Activated CD8-positive, alpha-beta memory T cell treated with anti-CD3 and anti-CD28 coated beads for 48 hours (primary cell): ENCODE measurements at regions not wholly inside any gene's neighbourhood (a gene's known extent, or its start where the extent isn't known, plus 50 kb on each side); places are given as distances from the start of the nearest gene placed in this dataset.
"Not testable (repeated sequence)": the region's sequence is repeated elsewhere in the genome, so short reads cannot be mapped to it uniquely, and the experiment has no call there.

Source experiments
- DNase-seq, 3 experiments: peaks; one replicate each; pipeline ENCODE4 v3.0.0-alpha.2; 2020; ENCODE audit warnings: low read depth in 2 of 3, low spot score in 2 of 3

GRCh38 chr2:143934626-143935481 is 585.1 kb downstream of the ZEB2 start:
- no peak for DNase-seq

GRCh38 chr2:143933946-143934569 is 585.9 kb downstream of the ZEB2 start:
- DNase-seq: no peak

DNA sequence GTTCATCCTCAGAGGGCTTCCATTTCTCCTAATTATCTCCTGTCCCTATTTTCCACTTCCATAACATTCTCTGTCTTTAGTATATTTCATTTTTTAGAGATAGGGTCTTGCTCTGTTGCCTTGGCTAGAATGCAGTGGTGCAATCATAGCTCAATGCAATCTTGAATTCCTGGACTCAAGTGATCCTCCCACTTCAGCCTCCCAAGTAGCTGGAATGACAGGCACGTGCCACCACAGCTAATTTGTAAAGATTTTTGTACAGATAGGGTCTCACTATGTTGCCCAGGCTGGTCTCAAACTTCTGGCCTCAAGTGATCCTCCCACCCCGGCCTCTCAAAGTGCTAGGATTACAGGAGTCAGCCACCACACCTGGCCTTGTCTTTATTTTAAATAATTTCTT is 589.0 kb downstream of the ZEB2 start:
- no peak for DNase-seq

DNA sequence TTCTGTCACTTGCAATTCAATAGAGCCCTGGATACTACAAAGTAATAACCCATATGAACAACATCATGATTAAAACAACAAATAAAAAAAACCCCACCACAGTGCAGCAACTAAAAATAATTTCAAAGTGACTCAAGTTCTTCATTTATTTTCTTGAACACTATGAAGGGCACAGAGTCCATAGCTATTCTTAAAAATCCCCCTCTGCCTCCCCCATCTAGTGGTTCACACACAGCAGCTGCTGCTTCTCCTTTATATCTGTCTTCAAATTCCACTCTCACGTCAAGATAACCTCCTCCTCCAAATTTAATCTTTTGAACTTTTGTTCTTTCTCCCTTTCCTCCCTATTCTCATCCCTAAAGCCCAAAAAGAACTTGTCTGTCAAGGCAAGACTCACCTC is 591.3 kb downstream of the ZEB2 start:
- no peak for DNase-seq

DNA sequence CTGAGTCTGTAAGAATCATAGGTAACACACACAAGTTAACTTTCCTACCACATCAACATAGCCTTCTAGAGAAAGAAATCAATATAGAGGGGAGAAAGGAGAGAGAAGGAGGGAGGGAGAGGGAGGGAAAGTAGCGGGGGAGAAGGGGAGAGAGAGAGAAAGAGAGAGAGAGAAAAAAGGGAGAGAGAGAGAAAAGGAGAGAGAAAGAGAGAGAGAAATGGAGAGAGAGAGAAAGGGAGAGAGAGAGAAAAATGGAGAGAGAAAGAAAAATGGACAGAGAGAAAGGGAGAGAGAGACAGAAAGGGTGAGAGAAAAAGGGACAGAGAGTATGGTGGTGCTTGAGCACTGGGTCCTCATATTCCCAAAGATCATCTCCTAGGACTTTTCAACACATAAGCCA is 591.7 kb downstream of the ZEB2 start:
- DNase-seq: no peak

GRCh38 chr2:143926736-143927135 is 593.2 kb downstream of the ZEB2 start:
- no peak for DNase-seq

- DNase-seq: not testable (repeated sequence)
Measured at GRCh38 chr2:143922261-143922830, 597.6 kb downstream of the ZEB2 start.

DNA sequence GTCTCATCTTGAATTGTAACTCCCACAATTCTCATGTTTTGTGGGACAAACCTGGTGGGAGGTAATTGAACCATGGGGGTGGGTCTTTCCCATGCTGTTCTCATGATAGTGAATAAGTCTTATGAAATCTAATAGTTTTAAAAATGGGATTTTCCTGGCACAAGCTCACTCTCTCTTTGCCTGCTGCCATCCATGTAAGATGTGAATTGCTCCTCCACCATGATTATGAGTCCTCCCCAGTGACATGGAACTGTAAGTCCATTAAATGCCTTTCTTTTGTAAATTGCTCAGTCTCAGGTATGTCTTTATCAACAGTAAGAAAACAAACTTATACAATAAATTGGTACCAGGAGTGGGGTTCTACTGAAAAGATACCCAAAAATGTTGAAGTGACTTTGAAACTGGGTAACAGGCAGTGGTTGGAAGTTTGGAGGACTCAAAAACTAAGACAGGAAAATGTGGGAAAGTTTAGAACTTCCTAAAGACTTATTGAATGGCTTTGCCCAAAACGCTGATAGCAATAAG is 601.4 kb downstream of the ZEB2 start:
- no peak for DNase-seq

- DNase-seq: no peak
Measured at GRCh38 chr2:143916781-143917180, 603.1 kb downstream of the ZEB2 start.

GRCh38 chr2:143909577-143910353 is 610.2 kb downstream of the ZEB2 start:
- DNase-seq: no peak

GRCh38 chr2:143908843-143909242 is 611.1 kb downstream of the ZEB2 start:
- no peak for DNase-seq

DNA sequence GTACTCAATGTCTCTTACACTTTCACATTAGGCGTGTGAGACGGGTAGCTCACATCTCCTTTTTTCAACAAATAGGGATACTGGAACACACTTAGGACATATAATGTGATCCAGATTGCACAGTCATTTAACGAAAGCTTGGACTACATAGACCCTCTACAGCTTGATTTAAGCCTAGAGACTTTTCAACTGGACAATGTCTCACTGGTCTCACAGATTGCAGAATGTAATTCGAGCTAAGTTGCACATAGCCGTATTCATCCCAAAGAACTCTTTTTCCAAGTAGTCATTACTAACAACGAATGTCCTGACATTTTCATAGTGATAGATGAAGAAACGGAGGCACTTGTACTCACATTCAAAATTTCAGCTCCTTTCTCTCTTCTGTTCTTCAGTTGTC is 612.1 kb downstream of the ZEB2 start:
- DNase-seq: no peak

DNA sequence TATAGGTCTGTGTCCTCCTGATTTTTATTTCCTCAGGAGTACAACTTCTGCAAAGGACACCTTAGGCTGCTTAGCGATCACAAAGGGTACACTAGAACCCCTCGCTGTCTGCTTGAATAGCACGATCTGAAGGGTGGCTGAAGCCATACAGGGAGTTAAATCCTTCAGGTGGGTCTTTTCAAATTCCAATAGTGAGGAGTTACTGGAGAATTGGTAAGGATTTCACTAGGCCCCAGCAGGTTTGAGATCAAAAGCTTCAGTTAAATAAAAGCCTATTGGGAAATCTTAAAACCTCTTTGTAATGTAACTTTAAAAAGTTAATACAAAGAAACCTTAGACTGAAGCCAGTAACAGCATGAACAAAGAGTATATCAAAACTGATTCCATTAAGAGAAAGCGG is 613.1 kb downstream of the ZEB2 start:
- DNase-seq: no peak

DNA sequence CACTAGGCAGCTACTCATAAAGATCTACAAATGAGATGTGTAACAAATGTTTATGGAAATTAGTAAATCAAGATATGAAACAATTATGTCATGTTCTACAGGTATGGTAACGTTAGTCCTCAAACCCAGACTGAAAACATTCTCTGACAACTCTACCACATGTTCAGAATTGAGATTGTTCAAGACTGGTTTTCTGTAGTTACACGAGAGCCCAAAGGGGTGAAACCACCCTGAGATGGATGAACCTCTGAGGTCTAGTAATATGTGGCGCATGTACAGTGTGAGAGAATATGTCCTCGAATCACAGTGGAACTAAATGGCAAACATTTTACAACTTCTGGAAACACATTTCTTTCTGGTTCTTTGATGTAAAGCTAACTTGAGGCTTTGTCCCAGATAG is 614.3 kb downstream of the ZEB2 start:
- no peak for DNase-seq

- no peak for DNase-seq
Measured at GRCh38 chr2:143903172-143903856, 616.6 kb downstream of the ZEB2 start.

DNA sequence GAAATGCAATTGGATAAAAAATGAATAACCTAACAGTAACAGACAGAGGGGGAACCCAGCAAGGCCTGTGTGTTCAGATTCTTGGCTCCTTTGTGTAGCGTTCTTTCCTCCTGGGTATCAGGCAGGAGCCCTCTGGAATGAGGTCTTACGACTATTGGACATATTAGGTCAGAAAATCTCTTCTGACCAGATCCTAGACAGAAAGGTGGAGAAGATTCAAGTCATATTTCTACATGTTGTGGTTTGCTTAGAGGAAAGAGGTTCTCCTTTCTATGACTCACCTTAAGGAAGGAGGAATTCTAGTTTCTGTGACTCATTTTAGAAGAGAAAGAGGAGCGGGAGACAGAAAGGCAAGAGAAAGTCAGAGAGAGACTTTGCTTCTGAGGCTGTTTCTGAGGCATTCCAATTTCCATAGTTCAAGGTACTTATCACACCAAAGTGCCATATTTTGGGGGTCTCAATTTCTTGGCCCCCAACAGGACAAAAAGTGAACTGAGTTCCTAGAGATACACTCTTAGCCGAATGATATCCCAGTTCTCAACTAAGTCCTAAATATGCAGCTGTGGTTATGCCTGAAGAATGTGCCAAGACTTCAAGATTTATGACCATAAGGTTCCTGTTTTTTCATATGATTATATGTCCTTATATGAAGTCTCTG is 618.6 kb downstream of the ZEB2 start:
- no peak for DNase-seq

GRCh38 chr2:143899987-143900386 is 619.9 kb downstream of the ZEB2 start:
- DNase-seq: no peak

- DNase-seq: no peak
Measured at GRCh38 chr2:143893371-143893770, 626.5 kb downstream of the ZEB2 start.

DNA sequence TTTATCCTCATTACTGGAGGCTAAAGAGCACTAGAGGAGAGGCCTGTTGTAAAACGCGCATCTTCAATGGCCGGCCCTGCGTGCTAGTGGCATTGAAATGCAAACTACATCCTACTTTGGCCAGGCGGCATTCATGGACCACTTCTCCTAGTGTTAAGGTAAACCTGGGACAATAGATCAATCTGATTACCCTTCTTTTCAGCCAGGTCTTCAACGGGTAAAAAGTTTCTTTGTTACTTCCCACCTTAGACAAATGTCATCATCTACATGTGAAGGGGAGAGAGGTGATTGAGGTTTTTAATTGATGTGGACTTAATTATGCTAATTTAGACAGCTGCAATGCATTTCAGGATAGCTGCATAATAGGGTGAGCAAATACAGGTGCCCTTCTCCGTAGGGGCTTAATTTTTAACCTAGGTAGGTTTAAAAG is 628.0 kb downstream of the ZEB2 start:
- no peak for DNase-seq

DNA sequence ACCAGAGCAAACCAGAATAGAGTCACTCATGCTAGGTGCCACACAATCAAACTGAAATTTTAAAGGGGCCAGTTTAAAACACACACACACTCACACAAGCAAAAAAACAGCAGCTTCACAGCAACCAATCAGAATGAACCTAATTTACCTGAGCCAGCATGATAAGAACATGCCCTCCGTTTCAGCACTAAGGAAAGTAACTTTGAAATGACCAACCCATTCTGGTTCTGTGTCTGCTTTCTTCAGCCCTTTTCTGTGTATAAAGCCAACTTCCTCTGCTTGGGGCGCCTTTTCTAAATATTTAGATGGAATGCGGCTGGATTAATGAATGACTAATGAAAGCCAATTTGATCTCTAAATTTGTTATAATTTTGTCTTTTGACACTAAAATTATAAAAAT is 629.1 kb downstream of the ZEB2 start:
- DNase-seq: no peak
